GM08714 (cell line): ENCODE measurements at regions not wholly inside any gene's neighbourhood (a gene's known extent, or its start where the extent isn't known, plus 50 kb on each side); places are given as distances from the start of the nearest gene placed in this dataset.

Source experiments
- H3K4me3 ChIP-seq: fragments of 200-500 bp; sonication (Bioruptor generic); 2 replicates; pipeline ENCODE4 v1.5.1; 2014; ENCODE audit warnings: mild to moderate bottlenecking, low read length, inconsistent platforms
- ZNF274 ChIP-seq: IDR thresholded peaks from 2 replicates; pipeline ENCODE4 v1.6.1; 2012; ENCODE audit warnings: mild to moderate bottlenecking, low read depth, low read length

GRCh38 chr6:122283884-122284283 is 115.6 kb upstream of the HSF2 start:
- no peak overlapping the region for H3K4me3 ChIP-seq
- TF ChIP-seq ZNF274: no peak

- TF ChIP-seq ZNF274: no peak
Measured at GRCh38 chr6:122284848-122285247, 114.6 kb upstream of the HSF2 start.

GRCh38 chr6:122285292-122285913 is 114.0 kb upstream of the HSF2 start:
- TF ChIP-seq ZNF274: no peak
- no peak overlapping the region for H3K4me3 ChIP-seq

More at GRCh38 chr6:122284848-122285247, 114.6 kb upstream of the HSF2 start:
- H3K4me3 ChIP-seq: no peak overlapping the region

GRCh38 chr6:122286512-122286911 is 112.9 kb upstream of the HSF2 start:
- TF ChIP-seq ZNF274: no peak
- no peak overlapping the region for H3K4me3 ChIP-seq

- H3K4me3 ChIP-seq: no peak overlapping the region
- no peak for TF ChIP-seq ZNF274
Measured at GRCh38 chr6:122289762-122290539, 109.5 kb upstream of the HSF2 start.

GRCh38 chr6:122297010-122297409 is 102.4 kb upstream of the HSF2 start:
- TF ChIP-seq ZNF274: no peak
- no peak overlapping the region for H3K4me3 ChIP-seq

GRCh38 chr6:122302067-122302466 is 97.4 kb upstream of the HSF2 start:
- TF ChIP-seq ZNF274: no peak
- no peak overlapping the region for H3K4me3 ChIP-seq

- H3K4me3 ChIP-seq: no peak overlapping the region
- no peak for TF ChIP-seq ZNF274
Measured at GRCh38 chr6:122307577-122307976, 91.9 kb upstream of the HSF2 start.

- no peak overlapping the region for H3K4me3 ChIP-seq
- no peak for TF ChIP-seq ZNF274
Measured at GRCh38 chr6:122308074-122308473, 91.4 kb upstream of the HSF2 start.

- H3K4me3 ChIP-seq: no peak overlapping the region
- TF ChIP-seq ZNF274: no peak
Measured at GRCh38 chr6:122315842-122316241, 83.6 kb upstream of the HSF2 start.

GRCh38 chr6:122322824-122323223 is 76.6 kb upstream of the HSF2 start:
- H3K4me3 ChIP-seq: peak overlapping the region; percentile 39; the same call in 1 of the 2 replicates
- TF ChIP-seq ZNF274: no peak

- no peak for TF ChIP-seq ZNF274
- peak overlapping the region; percentile 39; the same call in 1 of the 2 replicates for H3K4me3 ChIP-seq
Measured at GRCh38 chr6:122323361-122323760, 76.1 kb upstream of the HSF2 start.

GRCh38 chr6:122330315-122330714 is 69.1 kb upstream of the HSF2 start:
- H3K4me3 ChIP-seq: no peak overlapping the region
- TF ChIP-seq ZNF274: no peak

GRCh38 chr6:122337645-122338044 is 61.8 kb upstream of the HSF2 start:
- no peak for TF ChIP-seq ZNF274
- H3K4me3 ChIP-seq: no peak overlapping the region

- TF ChIP-seq ZNF274: no peak
- H3K4me3 ChIP-seq: no peak overlapping the region
Measured at GRCh38 chr6:122339661-122340060, 59.8 kb upstream of the HSF2 start.
